Mesenchymal stem cell (in vitro differentiated cells and primary cell): ENCODE measurements at regions not wholly inside any gene's neighbourhood (a gene's known extent, or its start where the extent isn't known, plus 50 kb on each side); places are given as distances from the start of the nearest gene placed in this dataset.

Experiments
- DNase-seq: peaks from one replicate; pipeline ENCODE4 v3.0.0-alpha.2; 2013
- H2AFZ ChIP-seq: one replicate; pipeline ENCODE4 v1.6.1; 2013; ENCODE audit warnings: low read depth, mild to moderate bottlenecking, control low read depth, inconsistent platforms, low read length, moderate library complexity
- H2AK5ac ChIP-seq: 2 replicates; pipeline ENCODE4 v1.6.1; 2013; ENCODE audit warnings: low read length, moderate library complexity, mild to moderate bottlenecking, inconsistent platforms; ENCODE audit not compliant: severe bottlenecking
- H2BK120ac ChIP-seq: one replicate; pipeline ENCODE4 v1.6.1; 2013; ENCODE audit warnings: low read depth, mild to moderate bottlenecking, inconsistent platforms, low read length, moderate library complexity
- H2BK12ac ChIP-seq, 2 experiments: one replicate each; pipeline ENCODE4 v1.6.1; 2013; ENCODE audit warnings: inconsistent platforms in 2 of 2, low read length in 2 of 2, mild to moderate bottlenecking in 2 of 2, moderate library complexity in 2 of 2, control low read depth in 1 of 2
- H2BK15ac ChIP-seq: one replicate; pipeline ENCODE4 v1.6.1; 2013; ENCODE audit warnings: mild to moderate bottlenecking, low read depth, inconsistent platforms; ENCODE audit not compliant: poor library complexity, severe bottlenecking
- H2BK5ac ChIP-seq: 2 replicates; pipeline ENCODE4 v1.6.1; 2013; ENCODE audit warnings: low read depth, mild to moderate bottlenecking, low read length, control low read depth, inconsistent platforms; ENCODE audit not compliant: poor library complexity, severe bottlenecking
- H3K14ac ChIP-seq, 2 experiments: one replicate each; pipeline ENCODE4 v1.6.1; 2013; ENCODE audit warnings: inconsistent platforms in 2 of 2, low read length in 2 of 2, control low read depth in 1 of 2, mild to moderate bottlenecking in 1 of 2, moderate library complexity in 1 of 2
- H3K18ac ChIP-seq, 2 experiments: one replicate each; pipeline ENCODE4 v1.6.1; 2013; ENCODE audit warnings: inconsistent platforms in 2 of 2, low read length in 2 of 2, control low read depth in 1 of 2, low read depth in 1 of 2, mild to moderate bottlenecking in 1 of 2
- H3K23ac ChIP-seq, 2 experiments: one replicate each; pipeline ENCODE4 v1.6.1; 2013; ENCODE audit warnings: inconsistent platforms in 2 of 2, low read length in 2 of 2, mild to moderate bottlenecking in 2 of 2, moderate library complexity in 2 of 2, control low read depth in 1 of 2
- H3K27ac ChIP-seq: 2 replicates; pipeline ENCODE4 v1.5.1; 2013; ENCODE audit warnings: mild to moderate bottlenecking, moderate library complexity, low read length, control low read depth, inconsistent platforms; ENCODE audit not compliant: poor library complexity, severe bottlenecking
- H3K27me3 ChIP-seq, 2 experiments: 2 replicates each; pipeline versions ENCODE4 v1.6.1 to v1.7.0; 2013; ENCODE audit warnings: low read length in 2 of 2, mild to moderate bottlenecking in 2 of 2, moderate library complexity in 2 of 2, control low read depth in 1 of 2, inconsistent platforms in 1 of 2; ENCODE audit not compliant: control insufficient read depth in 1 of 2, insufficient read depth in 1 of 2
- H3K36me3 ChIP-seq, 2 experiments: 2 replicates each; pipeline versions ENCODE4 v1.6.1 to v1.7.0; 2013; ENCODE audit warnings: low read length in 2 of 2, control low read depth in 1 of 2, inconsistent platforms in 1 of 2, low read depth in 1 of 2, mild to moderate bottlenecking in 1 of 2; ENCODE audit not compliant: insufficient read depth in 2 of 2, control insufficient read depth in 1 of 2
- H3K4ac ChIP-seq, 2 experiments: one replicate each; pipeline ENCODE4 v1.6.1; 2013; ENCODE audit warnings: inconsistent platforms in 2 of 2, low read length in 2 of 2, mild to moderate bottlenecking in 2 of 2, moderate library complexity in 2 of 2, control low read depth in 1 of 2, low read depth in 1 of 2
- H3K4me1 ChIP-seq: 2 replicates; pipeline ENCODE4 v1.6.1; 2013; ENCODE audit warnings: low read depth, low read length, control low read depth; ENCODE audit not compliant: control insufficient read depth, insufficient read depth
- H3K4me2 ChIP-seq: 2 replicates; pipeline ENCODE4 v1.6.1; 2013; ENCODE audit warnings: low read length, mild to moderate bottlenecking, inconsistent platforms; ENCODE audit not compliant: poor library complexity, severe bottlenecking
- H3K4me3 ChIP-seq, 2 experiments: 2 replicates each; pipeline versions ENCODE4 v1.5.1 to v1.7.0; 2013; ENCODE audit warnings: low read length in 2 of 2, mild to moderate bottlenecking in 2 of 2, control low read depth in 1 of 2, low read depth in 1 of 2; ENCODE audit not compliant: insufficient read depth in 1 of 2
- H3K79me1 ChIP-seq: replicated peaks from 2 replicates; pipeline ENCODE4 v1.6.1; 2013; ENCODE audit warnings: mild to moderate bottlenecking, control low read depth, low read length, inconsistent platforms; ENCODE audit not compliant: poor library complexity, severe bottlenecking
- H3K9ac ChIP-seq: 2 replicates; pipeline ENCODE4 v1.7.0; 2013; ENCODE audit warnings: mild to moderate bottlenecking, low read length, moderate library complexity
- H3K9me3 ChIP-seq: 2 replicates; pipeline ENCODE4 v1.7.0; 2013; ENCODE audit warnings: mild to moderate bottlenecking, low read length; ENCODE audit not compliant: control insufficient read depth
- H4K8ac ChIP-seq: one replicate; pipeline ENCODE4 v1.6.1; 2013; ENCODE audit warnings: inconsistent platforms, mild to moderate bottlenecking, low read length, moderate library complexity
- H4K91ac ChIP-seq: one replicate; pipeline ENCODE4 v1.6.1; 2013; ENCODE audit warnings: mild to moderate bottlenecking, low read length, inconsistent platforms
- WGBS: methylation state at CpG from one replicate; pipeline ENCODE4 v1.1.7; 2013; ENCODE audit warnings: mixed read lengths; 5-methylcytosine and 5-hydroxymethylcytosine counted together

- Histone ChIP-seq H2BK120ac (no peak overlapping the region), H3K79me1 (no peaks in the 10 kb centered on the region), H3K4me1 (no peaks in the 10 kb centered on the region), H4K91ac (no peak overlapping the region), H3K4me3 (no peak overlapping the region), H3K4ac (no peak overlapping the region), H3K4me2 (no peak overlapping the region), H2AK5ac (no peak overlapping the region), H3K9me3 (no peaks in the 10 kb centered on the region), H2AFZ (no peak overlapping the region), H2BK12ac (no peak overlapping the region), H3K27ac (no peak overlapping the region), H3K23ac (no peak overlapping the region), H3K9ac (no peak overlapping the region), H3K36me3 (no peaks in the 10 kb centered on the region), H3K27me3 (no peaks in the 10 kb centered on the region), H3K18ac (no peak overlapping the region), H4K8ac (no peak overlapping the region), H2BK15ac (no peak overlapping the region), H3K14ac (no peak overlapping the region), H2BK5ac (no peak overlapping the region)
- no peak for DNase-seq
- 51% methylated on average over 3 of the region's 4 CpGs for WGBS
Measured at GRCh38 chr5:5764246-5764645, 341.8 kb downstream of the ICE1 start.

GRCh38 chr5:5756762-5757161 lies 334.3 kb downstream of the ICE1 start:
- no peaks in the 10 kb centered on the region for H3K79me1 ChIP-seq
- no peak overlapping the region for H3K4me3 ChIP-seq
- no peak overlapping the region for H3K18ac ChIP-seq
- H2BK15ac ChIP-seq, result no peak overlapping the region
- no peak for DNase-seq
- H4K91ac ChIP-seq, result no peak overlapping the region
- H3K27ac ChIP-seq, result no peak overlapping the region
- H2BK5ac ChIP-seq, result no peak overlapping the region
- H3K4me1 ChIP-seq, result no peaks in the 10 kb centered on the region
- no peak overlapping the region for H2BK12ac ChIP-seq
- H3K4ac ChIP-seq, result no peak overlapping the region
- H3K9ac ChIP-seq, result no peak overlapping the region
- no peak overlapping the region for H2BK120ac ChIP-seq
- H3K23ac ChIP-seq, result no peak overlapping the region
- H3K4me2 ChIP-seq, result no peak overlapping the region
- H3K9me3 ChIP-seq, result no peaks in the 10 kb centered on the region
- WGBS, result 54% methylated on average over 2 of the region's 2 CpGs
- no peak overlapping the region for H2AFZ ChIP-seq
- H3K27me3 ChIP-seq, result no peaks in the 10 kb centered on the region
- H3K36me3 ChIP-seq, result no peaks in the 10 kb centered on the region
- no peak overlapping the region for H2AK5ac ChIP-seq
- no peak overlapping the region for H3K14ac ChIP-seq
- H4K8ac ChIP-seq, result no peak overlapping the region

- Histone ChIP-seq H2BK15ac (no peak overlapping the region), H3K9ac (no peak overlapping the region), H3K4me3 (no peak overlapping the region), H3K79me1 (no peaks in the 10 kb centered on the region), H2AK5ac (no peak overlapping the region), H3K9me3 (no peaks in the 10 kb centered on the region), H2BK5ac (no peak overlapping the region), H3K27me3 (no peaks in the 10 kb centered on the region), H2BK120ac (no peak overlapping the region), H3K18ac (no peak overlapping the region), H3K27ac (no peak overlapping the region), H2AFZ (no peak overlapping the region), H4K8ac (no peak overlapping the region), H3K23ac (no peak overlapping the region), H3K4ac (no peak overlapping the region), H3K4me2 (no peak overlapping the region), H2BK12ac (no peak overlapping the region), H3K14ac (no peak overlapping the region), H3K36me3 (no peaks in the 10 kb centered on the region), H4K91ac (no peak overlapping the region), H3K4me1 (no peaks in the 10 kb centered on the region)
- DNase-seq, result no peak
- 55% methylated on average over 2 of the region's 2 CpGs for WGBS
Measured at GRCh38 chr5:5755888-5756287, 333.4 kb downstream of the ICE1 start.

DNA sequence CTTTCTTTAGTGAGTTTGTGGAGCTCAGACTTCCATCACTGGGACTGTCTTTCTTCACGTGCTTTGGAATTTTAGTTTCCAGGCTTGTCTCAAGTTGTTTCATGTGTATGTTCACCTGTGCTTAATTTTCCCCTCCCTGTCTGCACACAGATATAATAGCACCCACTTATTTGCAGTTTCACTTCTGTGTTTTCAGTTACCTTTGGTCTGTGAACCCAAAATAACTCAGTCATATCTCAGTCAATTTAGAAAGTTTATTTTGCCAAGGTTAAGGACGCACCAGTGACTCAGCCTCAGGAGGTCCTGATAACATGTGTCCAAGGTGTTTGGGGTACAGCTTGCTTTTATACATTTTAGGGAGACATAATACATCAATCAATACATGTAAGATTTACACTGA lies 330.4 kb downstream of the ICE1 start:
- H2AK5ac ChIP-seq, result no peak overlapping the region
- no peak overlapping the region for H2BK12ac ChIP-seq
- no peak overlapping the region for H3K27ac ChIP-seq
- H4K8ac ChIP-seq, result no peak overlapping the region
- 100% methylated on average over 2 of the region's 2 CpGs for WGBS
- H3K9ac ChIP-seq, result no peak overlapping the region
- no peaks in the 10 kb centered on the region for H3K4me1 ChIP-seq
- no peaks in the 10 kb centered on the region for H3K36me3 ChIP-seq
- no peak overlapping the region for H2BK120ac ChIP-seq
- H4K91ac ChIP-seq, result no peak overlapping the region
- no peak overlapping the region for H3K4ac ChIP-seq
- H2AFZ ChIP-seq, result no peak overlapping the region
- no peak overlapping the region for H3K23ac ChIP-seq
- H3K14ac ChIP-seq, result no peak overlapping the region
- H3K79me1 ChIP-seq, result no peaks in the 10 kb centered on the region
- H3K9me3 ChIP-seq, result no peaks in the 10 kb centered on the region
- no peak overlapping the region for H3K18ac ChIP-seq
- H2BK5ac ChIP-seq, result no peak overlapping the region
- H3K4me2 ChIP-seq, result no peak overlapping the region
- H3K27me3 ChIP-seq, result peaks cover 0 to 9% of the 10 kb centered on the region in 2 experiments
- no peak overlapping the region for H2BK15ac ChIP-seq
- no peak overlapping the region for H3K4me3 ChIP-seq
- no peak for DNase-seq
